ENCODE measurements at regions not wholly inside any gene's neighbourhood (a gene's known extent, or its start where the extent isn't known, plus 50 kb on each side); places are given as distances from the start of the nearest gene placed in this dataset.

DNA sequence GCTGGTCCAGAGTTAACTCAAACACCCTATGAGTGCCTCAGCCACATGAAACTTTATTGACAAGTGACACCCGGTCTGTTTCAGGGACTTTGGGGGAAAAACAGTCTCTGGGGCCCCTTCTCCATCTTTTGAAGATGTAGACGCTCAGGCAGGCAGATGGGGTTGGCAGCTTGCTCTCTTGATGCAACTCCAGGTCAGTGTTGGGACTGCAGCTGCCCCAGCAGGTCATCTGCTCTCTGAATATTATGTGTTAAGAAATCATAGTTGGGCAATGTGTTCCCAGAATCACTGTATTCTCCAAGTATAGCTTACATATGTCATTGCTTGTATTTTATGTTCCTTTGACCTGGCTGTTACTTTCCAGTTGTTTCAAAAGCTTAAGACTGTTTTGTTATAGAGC, 544.9 kb upstream of the MGMT start:
- ChIA-PET POLR2A (no interaction called here), CTCF (no interaction called here)

DNA sequence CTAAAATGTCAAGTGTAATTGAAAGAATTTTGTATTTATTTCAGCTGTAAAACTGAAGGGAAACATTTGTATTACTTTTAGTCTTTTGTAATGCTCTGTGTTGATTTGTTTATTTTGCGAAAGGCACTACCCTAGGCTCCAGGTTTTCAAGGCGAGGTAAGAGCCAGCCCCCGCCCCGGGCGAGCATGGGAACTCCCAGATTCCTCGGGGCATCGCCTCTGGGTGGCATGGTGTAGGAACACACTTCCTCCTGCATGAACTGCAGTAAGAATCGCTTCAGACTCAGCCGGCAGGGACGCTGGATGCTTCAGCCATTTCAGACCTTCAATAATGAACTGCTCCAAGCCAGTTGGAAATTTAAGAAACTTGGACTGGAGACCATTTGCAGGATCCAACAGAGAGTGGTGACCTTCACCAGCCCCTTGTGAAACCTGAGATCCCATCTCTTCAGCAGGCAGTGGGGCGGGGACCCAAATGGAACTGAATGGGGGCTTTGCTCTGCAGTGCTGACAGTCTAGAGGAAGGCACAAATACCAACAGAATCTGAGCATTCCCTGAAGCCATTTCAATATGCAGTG, 544.3 kb upstream of the MGMT start:
- POLR2A ChIA-PET = no interaction called here

DNA sequence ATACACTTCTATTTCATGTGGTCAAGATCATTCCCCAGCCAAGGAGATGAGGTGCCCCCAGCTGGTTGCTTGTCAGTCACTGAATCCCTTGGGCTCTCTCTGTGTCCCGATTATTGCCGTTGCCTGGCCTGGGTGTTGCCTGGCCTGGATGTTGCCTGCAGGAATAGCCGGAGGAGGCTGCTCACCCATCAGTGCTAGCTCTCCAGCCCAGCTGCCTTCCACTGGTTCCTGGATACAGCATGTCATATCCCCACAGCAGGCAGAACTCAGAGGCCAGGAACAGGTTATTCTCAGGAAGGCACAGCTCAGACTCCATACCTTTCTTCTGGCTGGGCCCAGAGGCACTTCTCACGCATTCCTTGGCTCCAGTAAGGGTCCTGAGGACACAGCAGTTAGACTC, 542.1 kb upstream of the MGMT start:
- CTCF ChIA-PET = no interaction called here
- POLR2A ChIA-PET = no interaction called here

More for the DNA sequence above, 544.3 kb upstream of the MGMT start:
- CTCF ChIA-PET = no interaction called here

DNA sequence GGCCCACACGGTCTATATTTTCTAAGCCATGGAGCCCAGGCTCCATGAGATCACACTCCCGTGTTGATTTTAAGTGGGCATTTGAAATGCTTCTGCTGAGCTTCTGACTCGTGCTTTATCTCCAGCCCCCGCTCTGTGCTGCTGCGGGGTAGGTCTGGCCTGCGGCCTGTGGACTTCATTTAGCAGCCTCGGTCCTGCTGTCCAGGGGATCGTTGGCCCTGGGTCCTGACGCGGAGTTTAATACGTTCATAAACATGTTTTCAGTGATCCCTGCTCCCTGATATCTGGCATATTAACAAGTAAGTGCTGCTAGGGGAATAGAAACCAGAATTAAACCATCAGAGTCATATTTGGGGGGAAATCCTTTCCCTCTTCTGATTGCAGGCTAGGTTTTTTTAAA, 540.3 kb upstream of the MGMT start:
- CTCF ChIA-PET = no interaction called here
- POLR2A ChIA-PET = no interaction called here

DNA sequence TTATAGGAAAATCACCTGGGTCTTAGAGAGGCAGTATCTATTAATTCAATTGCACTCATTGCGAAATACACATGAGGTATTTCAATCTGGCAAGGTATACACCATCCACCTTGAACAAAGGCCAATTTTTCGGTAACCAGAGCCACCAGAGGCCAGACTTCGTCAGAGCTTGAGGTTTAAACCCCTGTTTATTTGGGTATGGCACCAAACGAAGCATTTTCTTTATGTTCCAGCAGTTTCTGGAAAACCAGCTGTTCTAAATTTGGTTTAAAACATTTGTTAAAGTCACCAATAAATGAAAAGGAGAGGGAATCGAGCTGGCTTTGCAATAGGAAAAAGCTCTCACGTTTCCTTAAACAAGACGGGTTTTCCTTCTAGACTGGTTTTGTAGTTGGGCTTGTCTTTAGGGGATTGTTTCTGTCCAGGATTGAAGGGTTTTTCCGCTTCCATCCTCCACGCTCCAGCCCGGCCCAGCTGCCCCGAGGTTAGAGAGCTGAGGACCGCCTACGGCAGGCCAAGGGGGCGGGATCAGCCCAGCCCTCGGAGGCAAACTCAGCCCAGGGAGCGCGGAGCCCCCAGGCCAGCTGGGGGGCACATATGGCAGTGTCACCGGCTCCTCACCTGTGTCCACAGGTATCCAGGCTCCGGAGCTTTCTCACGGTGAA, 539.4 kb upstream of the MGMT start:
- POLR2A ChIA-PET = no interaction called here

DNA sequence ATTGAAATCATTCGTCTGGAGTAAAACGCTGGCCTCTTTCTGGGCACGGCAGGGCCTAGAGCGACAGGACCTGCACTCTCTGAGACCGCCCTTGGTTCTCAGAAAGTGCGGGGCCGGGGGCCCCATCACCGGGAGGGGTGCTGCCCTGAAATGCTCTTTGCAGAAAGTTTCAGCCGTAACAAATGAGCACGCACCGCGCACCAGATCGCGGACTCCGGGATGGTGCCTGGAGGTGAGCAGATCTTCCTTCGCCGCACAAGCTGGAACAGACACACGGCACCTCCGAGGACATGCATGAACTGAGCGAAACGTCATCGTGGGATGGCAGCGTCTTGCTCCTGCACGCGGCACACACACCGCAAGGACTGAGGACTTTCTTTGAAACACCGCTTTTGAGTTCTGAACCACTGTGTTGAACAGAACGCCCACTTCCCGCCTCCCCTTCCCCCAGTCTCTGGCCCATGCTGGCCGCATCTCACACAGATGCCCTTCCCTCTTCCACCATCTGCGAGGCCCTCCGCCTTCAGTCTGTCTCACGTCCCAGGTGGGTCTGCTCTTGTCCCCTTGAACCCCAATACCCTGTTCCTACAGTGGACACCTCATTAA, 538.7 kb upstream of the MGMT start:
- CTCF ChIA-PET = no interaction called here
- POLR2A ChIA-PET = no interaction called here

More for the DNA sequence above, 539.4 kb upstream of the MGMT start:
- CTCF ChIA-PET = no interaction called here

DNA sequence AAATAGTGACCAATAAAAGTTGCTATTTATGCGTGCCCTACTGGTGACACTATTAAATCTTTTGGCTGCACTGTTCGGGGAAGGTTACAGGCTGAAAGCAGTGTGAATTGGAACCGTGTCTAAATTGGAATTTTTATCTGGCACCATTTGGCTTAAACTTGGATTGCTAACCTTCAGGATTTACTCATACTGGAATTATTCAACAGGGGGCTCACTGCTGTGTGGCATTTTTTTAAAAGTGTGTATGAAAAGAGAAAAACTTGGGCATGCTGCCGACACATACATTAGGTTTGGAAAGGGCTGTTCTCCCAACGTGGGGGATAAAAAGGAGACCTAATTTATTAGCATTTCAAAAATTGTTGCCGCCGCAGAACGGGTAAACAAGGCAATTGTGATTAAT, 537.9 kb upstream of the MGMT start:
- POLR2A ChIA-PET = no interaction called here
- CTCF ChIA-PET = no interaction called here

DNA sequence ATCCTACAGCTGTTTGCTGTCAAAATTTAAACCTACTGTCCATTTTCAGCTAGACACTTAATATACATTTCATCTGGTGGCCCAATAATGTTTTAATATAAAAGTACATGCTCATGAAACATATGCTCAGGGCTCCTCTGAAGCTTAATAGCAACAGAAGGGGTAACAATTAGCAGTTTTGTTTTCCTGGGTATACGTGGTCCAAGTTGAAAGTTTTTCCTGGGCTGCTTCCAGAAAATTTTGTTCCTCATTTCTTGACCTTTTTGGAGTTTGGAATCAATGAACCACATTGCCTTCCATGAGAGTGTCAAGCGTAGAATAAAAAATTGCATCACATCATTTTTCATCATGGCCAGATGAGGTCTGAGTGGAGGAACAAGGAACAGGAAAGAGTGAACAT, 537.3 kb upstream of the MGMT start:
- CTCF ChIA-PET = no interaction called here

DNA sequence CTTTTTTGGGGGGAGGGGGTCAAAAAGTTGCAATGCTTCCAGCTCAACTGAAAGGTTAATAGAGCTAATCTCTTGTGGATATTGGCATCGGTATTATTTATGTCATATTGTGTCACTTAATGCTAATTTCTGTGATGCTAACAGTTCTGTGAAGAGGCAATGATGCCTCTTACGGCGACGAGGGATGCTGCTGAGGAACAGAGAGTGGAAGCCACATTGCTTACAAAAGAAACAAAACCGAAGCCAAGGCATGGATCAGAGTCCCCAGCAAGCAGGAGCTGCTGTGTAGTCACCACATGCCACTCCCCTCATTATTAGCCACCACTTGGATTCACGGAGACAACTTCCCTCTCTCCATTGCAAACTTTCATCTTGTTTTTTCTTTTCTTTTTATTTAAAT, 536.5 kb upstream of the MGMT start:
- ChIA-PET POLR2A (no interaction called here), CTCF (no interaction called here)

More for the DNA sequence above, 537.3 kb upstream of the MGMT start:
- POLR2A ChIA-PET = no interaction called here

DNA sequence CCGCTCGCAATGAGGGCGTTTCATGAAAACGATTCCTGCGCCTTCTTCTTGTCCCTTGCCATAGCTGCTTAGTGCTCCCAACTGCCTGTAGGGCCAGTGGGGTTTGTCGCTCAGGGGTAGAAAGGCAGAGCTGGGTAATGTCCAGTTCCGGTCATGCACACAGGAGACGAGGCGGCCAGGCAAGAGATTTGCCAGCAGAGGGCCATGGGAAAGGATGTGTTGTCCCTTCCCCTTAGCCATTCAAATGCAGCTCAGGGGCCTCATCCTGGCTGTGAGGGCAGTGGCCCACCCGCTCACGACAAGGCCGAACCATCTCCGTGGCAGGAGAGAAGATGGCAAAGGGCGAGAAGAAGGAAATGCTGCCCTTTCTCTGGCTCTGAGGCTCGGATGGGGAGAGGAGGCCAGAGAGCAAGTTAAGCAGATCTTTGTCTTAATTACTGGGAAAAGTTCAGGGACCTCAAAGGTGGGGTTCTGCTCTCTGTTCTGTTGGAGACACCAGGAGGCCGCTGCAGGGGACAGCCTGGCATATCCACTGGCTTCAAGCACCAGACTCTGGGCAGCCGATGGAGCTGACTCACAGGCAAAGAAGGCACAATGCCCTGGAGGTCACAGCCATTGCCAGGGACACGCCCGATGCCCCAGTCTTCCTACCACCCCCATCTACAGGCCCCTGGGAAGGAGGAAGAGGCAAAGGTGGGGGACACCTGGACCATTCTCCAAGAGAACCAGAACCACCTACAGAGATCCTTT, 534.8 kb upstream of the MGMT start:
- ChIA-PET POLR2A (interaction anchor here (0.6 kb wide), 1 partner anchor 11 kb away, joined by 3 read pairs; no protein-coding TSS in a partner anchor), CTCF (no interaction called here)

DNA sequence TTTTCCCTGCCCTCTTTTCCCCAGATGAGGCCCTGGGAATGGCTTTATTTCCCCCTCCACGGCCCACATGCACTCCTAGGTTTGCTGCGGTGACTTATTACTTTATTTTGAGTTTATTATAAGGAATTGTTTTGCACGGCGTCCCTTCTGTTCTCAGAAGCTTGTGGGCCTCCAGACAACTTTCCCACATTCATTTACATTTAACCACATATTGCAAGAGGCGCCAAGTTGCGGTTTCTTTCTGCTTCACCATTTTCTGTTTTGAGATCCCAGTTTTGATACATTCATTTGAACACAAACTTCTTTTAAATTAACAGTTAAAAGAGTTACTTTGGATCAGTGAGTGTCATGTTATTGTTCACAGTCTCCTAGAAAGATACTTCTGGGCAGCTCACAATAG, 532.5 kb upstream of the MGMT start:
- ChIA-PET CTCF (interaction anchor here (1.0 kb wide), 1 partner anchor 8 kb away, joined by 3 read pairs; no protein-coding TSS in a partner anchor), POLR2A (no interaction called here)

DNA sequence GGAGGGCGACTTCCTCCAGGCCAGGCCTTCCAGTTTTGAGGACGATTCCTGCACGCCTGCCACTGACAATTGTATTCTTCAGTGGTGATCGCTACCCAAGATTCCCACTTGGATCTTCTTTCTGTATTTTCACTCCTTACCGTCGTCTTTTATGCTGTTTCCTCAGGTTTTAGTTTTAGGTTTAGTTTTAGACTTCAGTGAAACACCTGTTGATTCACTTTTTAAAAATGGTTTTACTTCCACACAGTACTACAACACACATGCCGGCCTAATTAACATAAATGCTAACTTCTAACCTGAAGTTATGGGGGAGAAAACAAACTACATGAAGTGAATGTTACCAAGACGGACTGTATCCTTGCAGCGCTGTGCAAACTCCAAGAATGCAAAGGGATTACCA, 530.6 kb upstream of the MGMT start:
- POLR2A ChIA-PET = no interaction called here
- CTCF ChIA-PET = no interaction called here

DNA sequence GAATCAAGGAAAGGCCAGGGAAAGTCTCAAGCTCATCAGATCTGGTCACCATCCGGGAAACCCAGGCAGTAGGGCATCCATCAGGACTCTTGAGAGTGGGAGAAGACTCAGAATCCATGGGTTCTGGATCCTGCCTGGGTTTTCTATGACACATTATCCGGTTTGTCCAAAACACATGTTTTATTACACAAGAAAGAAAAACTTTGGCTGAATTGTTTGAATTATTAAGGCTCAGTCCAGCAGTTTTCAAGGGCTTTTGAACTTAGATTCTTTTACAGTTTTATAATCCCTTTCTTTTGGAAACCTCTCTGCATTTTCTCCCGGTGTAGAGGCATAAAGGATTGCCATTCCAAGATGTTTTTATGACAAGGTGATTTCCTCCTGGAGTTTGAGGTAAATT, 528.5 kb upstream of the MGMT start:
- ChIA-PET POLR2A (no interaction called here), CTCF (no interaction called here)

DNA sequence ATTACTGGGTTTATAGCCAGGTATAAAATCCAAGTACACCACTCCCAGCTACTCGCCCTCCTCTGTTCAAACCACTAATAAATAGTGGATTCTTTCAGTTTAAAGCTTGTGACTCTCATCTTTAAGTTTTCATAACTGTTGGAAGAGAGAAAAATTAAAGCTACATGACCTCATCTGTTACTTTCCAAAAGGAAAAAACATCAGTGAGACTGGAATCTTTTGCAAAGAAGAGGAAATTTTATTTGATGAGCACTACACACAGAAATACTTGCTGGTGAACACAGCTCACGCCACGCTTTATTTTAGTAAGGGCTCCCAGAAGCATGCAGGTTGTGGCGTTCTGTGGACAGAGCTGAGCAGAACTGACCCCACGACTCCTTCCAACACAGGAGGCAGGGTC, 527.0 kb upstream of the MGMT start:
- ChIA-PET CTCF (no interaction called here), POLR2A (no interaction called here)

DNA sequence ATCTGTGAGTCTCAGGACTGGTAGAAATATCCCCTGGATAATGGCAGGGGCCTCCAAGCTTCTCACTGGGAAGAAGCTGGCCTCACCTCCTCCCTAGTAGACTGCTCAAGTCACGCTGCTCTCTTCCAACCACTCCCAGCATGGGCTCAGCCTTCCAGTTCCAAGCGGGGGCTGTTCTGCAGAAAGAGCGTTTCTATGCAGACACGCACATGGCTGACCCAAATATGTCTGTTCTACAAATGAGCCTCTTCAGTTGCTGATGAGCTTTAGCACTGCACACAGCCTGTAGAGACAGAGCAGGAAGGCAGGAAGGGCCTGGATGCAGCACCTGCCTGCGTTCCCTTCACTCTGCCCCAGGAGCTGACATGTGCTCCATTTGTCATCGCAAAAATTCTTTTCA, 523.9 kb upstream of the MGMT start:
- ChIA-PET POLR2A (interaction anchor here (0.7 kb wide), 1 partner anchor 10 kb away, joined by 3 read pairs; no protein-coding TSS in a partner anchor), CTCF (interaction anchor here (0.6 to 1.0 kb wide), 2 partner anchors 8 to 1642 kb away, joined by 3 read pairs; no protein-coding TSS in a partner anchor)

DNA sequence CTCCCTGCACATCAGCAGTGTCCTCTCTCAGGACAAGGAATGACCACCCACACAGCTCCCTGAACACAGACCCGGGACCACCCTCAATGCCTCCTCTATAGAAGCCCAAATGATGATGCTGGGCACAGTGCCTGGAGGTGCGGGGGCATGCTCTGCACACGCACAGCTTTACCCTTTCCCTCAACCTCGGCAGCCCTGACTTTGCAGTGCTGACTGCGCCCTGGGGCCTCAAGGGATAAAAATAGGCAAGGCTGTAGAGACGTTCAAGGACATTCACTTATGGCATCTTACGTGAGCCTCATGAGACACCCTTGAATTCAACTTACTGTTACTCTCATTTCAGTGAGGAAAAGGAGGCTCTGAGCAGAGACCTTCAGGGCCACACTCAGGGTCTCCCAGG, 521.6 kb upstream of the MGMT start:
- CTCF ChIA-PET = no interaction called here
- POLR2A ChIA-PET = no interaction called here

DNA sequence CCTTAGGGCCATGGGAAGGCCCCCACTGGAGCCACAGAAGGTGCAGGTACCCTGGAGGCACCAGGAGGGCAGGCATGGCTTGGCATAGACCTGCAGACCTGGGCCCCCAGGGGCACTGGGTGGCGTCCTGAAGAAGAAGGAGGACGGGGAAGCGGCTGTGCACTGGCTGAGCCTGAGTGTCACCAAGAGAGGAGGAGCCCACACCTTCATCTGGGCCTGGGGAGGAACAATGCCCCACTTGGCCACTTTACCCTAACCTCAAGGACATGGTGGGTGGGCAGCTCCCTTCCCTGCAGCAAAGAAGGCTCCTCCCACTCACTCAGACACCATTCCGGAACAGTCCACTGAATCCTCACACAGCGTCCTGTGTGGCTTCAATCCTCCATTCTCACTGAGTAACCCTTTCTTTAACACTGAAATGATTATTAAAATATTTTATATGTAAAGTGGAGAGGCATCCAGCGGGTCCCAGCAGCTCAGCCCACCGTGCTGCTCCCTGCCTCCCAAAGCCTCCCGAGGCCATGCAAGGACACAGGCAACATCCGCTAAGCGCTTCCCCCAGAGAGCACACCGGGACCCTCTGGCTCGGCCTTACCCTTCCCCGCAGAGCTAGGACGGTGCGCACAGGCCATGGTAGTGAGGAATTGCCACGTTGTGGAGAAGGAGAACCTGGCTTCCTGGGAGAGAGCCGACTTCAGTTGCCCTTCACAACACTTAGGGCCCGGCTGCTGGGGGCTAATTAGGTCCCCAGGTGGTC, 516.7 kb upstream of the MGMT start:
- CTCF ChIA-PET = no interaction called here

DNA sequence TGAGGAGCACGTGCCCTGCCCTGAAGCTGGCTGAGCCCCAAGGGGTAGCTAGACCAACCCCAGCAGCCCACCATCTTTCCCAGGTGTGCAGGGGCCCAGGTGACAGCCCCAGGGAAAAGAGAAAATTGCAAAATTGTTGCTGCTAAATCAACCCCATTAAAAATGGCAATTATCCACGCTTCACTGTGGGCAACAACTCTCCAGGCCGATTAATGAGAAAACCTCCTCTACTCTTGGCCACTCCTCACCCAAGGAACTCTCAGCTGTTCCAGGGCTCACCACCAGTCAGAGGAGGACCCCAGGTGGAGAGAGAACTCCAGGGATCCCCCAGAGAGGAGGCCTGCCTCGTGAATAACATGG, 516.1 kb upstream of the MGMT start:
- ChIA-PET POLR2A (no interaction called here), CTCF (no interaction called here)

More for the DNA sequence above, 516.7 kb upstream of the MGMT start:
- POLR2A ChIA-PET = no interaction called here

DNA sequence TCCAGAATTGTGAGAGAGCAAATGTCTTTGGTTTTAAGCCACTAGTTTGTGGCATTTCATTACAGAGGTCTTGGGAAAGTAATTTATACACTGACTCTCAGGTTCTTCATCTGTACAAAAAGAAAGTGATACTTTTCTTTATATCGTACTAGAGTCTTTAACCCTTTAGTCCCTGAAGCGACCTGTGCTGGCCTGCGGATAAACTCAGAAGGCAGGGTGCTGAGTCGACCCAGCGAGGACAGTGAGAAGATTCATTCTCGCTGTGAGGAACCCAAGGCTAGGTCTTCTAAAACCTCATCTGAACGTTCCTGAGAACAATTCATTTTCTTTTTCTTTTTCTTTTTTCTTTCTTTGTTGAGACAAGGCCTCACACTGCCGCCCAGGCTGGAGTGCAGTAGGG, 514.2 kb upstream of the MGMT start:
- ChIA-PET CTCF (no interaction called here), POLR2A (no interaction called here)

DNA sequence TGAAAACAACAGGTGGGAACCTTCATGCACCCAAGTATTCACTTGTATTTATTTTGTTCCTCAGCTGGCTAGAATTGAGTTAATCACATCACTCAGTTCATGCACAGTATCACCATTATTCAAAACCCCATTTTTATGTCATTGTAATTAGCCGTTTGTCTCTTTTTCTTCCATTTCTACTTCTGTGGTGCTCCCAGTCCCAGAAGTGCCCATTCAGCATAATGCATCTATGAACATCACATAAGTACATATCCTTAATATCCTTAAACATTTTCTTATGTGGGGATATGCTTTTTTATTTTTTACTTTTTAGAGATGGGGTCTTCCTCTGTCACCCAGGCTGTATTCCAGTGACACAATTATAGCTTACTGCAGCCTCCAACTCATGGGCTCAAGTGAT, 510.9 kb upstream of the MGMT start:
- CTCF ChIA-PET = no interaction called here
- POLR2A ChIA-PET = no interaction called here

DNA sequence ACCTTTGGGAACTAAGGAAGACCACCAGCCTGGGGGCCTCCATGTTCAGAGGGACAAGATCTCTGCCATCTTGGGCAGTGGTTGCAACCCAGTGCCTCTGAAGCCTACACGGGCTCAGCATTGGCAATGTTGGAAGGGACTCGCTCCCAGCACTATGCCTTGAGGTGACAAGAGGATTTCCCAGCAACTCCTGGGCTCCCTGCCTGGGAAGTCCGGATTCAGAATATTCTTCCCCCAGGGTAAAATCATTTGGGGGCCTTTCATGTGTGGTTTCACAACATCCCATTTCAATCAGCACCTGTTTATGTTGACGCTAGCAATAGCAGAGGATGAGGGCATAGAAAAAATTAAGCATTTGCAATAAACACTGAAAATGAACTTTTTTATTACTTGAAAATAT, 509.8 kb upstream of the MGMT start:
- CTCF ChIA-PET = no interaction called here
- POLR2A ChIA-PET = no interaction called here

Measured in activated CD8-positive, alpha-beta memory T cell treated with anti-CD3 and anti-CD28 coated beads for 36 hours (primary cell).